Activated CD8-positive, alpha-beta memory T cell treated with anti-CD3 and anti-CD28 coated beads, Interleukin-2, amount 50 U/mL, for 1 hour (primary cell): ENCODE measurements at regions not wholly inside any gene's neighbourhood (a gene's known extent, or its start where the extent isn't known, plus 50 kb on each side); places are given as distances from the start of the nearest gene placed in this dataset.

Source experiments
- DNase-seq: peaks from one replicate; pipeline ENCODE4 v3.0.0-alpha.2; 2020; ENCODE audit errors: extremely low read depth

GRCh38 chr6:165718491-165718891 is 55.5 kb upstream of the PDE10A start:
- no peak for DNase-seq

DNA sequence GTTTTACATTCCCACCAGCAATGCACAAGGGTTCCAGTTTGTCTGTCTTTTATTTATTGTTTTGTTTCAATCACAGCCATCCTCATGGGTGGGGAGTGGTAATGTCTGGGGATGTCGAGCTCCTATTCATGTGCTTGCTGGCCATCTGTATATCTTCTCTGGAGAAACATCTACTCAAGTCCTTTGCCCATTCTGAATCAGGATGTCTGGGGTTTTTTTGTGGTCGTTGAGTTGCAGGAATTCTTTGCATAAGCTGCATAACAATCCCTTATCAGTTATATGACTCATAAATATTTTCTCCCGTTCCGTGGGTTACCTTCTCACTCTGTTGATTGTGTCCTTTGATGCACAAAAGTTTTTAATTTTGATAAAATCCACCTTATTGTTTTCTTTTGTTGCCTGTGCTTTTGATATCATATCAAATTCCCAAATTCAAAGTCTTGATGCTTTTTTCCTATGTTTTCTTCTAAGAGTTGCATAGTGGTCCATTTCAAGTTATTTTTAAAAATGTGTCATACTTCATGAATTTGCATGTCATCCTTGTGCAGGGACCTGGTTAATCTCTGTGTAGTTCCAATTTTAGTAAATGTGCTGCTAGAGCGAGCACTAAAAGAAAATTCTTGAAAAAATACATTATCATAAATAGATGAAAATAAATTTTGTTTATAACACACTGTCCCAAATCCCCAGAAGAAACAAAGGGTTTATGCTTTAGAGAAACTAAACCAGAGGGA is 54.9 kb upstream of the PDE10A start:
- DNase-seq, result no peak

DNA sequence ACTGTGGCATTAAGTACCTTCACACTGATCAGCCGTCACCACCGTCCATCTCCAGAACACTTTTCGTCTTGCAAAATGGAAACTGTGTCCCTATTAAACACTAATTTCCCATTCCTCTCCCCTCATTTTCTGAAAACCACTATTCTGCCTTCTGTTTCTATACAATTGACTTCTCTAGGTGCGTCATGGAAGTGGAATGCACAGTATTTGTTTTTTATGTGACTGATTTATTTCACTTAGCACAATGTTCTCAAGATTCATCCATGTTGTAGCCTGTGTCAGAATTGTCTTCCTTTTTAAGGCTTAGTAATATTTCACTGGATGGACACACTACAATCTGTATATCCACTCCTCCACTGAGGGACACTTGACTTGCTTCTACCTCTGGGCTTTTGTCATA is 53.8 kb upstream of the PDE10A start:
- no peak for DNase-seq

DNA sequence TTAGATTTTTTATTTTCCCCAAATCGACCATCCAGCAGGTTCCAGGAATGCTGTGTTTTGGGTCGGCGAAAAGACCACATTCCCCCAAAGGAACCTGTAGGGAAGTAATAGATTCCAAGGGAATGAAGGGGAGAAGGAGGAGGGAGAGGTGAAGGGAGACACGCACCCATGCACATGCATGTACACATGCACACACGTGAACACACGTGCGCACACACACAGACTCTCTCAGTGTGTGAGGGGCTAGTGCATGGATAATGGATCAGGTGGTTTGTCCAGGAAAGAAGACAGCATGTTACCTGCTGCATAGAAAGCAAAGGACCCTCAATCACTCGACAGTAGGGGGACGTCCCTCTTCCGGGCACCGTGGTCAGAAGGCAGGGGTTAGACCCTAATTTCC is 52.4 kb upstream of the PDE10A start:
- DNase-seq, result no peak

DNA sequence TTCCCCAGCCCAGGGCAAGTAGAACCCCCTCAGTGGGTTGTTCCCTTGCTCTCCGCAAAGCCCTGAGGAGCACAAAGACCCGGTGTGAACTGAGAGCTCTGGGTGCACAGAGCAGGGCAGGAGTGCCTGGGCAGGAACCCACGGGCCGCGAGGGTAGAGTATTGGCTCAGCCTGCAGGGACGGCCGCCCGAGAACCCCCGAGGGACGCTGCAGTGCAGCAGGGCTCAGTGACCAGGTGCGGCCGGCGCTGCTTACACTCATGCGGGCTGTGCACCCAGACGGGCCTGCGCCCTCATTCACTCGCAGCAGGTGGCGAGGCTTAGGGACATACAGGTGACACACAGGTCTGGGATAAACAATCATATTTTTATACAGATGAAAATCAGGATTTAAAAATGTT is 51.9 kb upstream of the PDE10A start:
- no peak for DNase-seq

- no peak for DNase-seq
Measured at GRCh38 chr6:165713845-165714466, 50.9 kb upstream of the PDE10A start.
